WERI-Rb-1 (cell line): ENCODE measurements at regions not wholly inside any gene's neighbourhood (a gene's known extent, or its start where the extent isn't known, plus 50 kb on each side); places are given as distances from the start of the nearest gene placed in this dataset.

ENCODE experiments used
- DNase-seq: peaks from one replicate; pipeline ENCODE4 v3.0.0-alpha.2; 2020
- H3K27ac ChIP-seq: fragments of 250-450 bp; sonication (Bioruptor Pico); 2 replicates; pipeline ENCODE4 v1.5.1; 2020; ENCODE audit warnings: mild to moderate bottlenecking, moderate library complexity
- H3K27me3 ChIP-seq: fragments of 250-450 bp; sonication (Bioruptor Pico); 2 replicates; pipeline ENCODE4 v1.5.1; 2021; ENCODE audit warnings: mild to moderate bottlenecking, low read depth, moderate library complexity; ENCODE audit not compliant: insufficient read depth, severe bottlenecking
- H3K36me3 ChIP-seq: fragments of 250-450 bp; sonication (Bioruptor Pico); 2 replicates; pipeline ENCODE4 v1.5.1; 2020; ENCODE audit warnings: mild to moderate bottlenecking, moderate library complexity
- H3K4me3 ChIP-seq: 2 replicates; pipeline ENCODE4 v1.5.1; 2011; ENCODE audit warnings: low read depth, mild to moderate bottlenecking, control low read depth, low read length
- H3K9me3 ChIP-seq: fragments of 250-450 bp; sonication (Bioruptor Pico); 2 replicates; pipeline ENCODE4 v1.5.1; 2021; ENCODE audit warnings: mild to moderate bottlenecking, moderate library complexity; ENCODE audit not compliant: severe bottlenecking
- TF ChIP-seq, protein P1 (sequence below): IDR thresholded peaks from 2 replicates; pipeline ENCODE4 v1.5.1; 2011; ENCODE audit warnings: low read depth, mild to moderate bottlenecking, control low read depth, inconsistent platforms, low read length

GRCh38 chr20:40287683-40288082, 401.4 kb downstream of the MAFB start:
- no peak overlapping the region for H3K27ac ChIP-seq
- no peak for DNase-seq
- peaks cover 9% of the 10 kb centered on the region for H3K27me3 ChIP-seq

GRCh38 chr20:40286975-40287531, 402.0 kb downstream of the MAFB start:
- Histone ChIP-seq H3K27me3 (peaks cover 9% of the 10 kb centered on the region), H3K4me3 (no peak overlapping the region), H3K27ac (no peak overlapping the region), H3K9me3 (no peaks in the 10 kb centered on the region), H3K36me3 (no peaks in the 10 kb centered on the region)
- no peak for DNase-seq
- TF ChIP-seq, protein P1, sequence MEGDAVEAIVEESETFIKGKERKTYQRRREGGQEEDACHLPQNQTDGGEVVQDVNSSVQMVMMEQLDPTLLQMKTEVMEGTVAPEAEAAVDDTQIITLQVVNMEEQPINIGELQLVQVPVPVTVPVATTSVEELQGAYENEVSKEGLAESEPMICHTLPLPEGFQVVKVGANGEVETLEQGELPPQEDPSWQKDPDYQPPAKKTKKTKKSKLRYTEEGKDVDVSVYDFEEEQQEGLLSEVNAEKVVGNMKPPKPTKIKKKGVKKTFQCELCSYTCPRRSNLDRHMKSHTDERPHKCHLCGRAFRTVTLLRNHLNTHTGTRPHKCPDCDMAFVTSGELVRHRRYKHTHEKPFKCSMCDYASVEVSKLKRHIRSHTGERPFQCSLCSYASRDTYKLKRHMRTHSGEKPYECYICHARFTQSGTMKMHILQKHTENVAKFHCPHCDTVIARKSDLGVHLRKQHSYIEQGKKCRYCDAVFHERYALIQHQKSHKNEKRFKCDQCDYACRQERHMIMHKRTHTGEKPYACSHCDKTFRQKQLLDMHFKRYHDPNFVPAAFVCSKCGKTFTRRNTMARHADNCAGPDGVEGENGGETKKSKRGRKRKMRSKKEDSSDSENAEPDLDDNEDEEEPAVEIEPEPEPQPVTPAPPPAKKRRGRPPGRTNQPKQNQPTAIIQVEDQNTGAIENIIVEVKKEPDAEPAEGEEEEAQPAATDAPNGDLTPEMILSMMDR, result no peak

More at GRCh38 chr20:40287683-40288082, 401.4 kb downstream of the MAFB start:
- TF ChIP-seq, protein P1, result no peak
- no peaks in the 10 kb centered on the region for H3K36me3 ChIP-seq
- no peak overlapping the region for H3K4me3 ChIP-seq
- no peaks in the 10 kb centered on the region for H3K9me3 ChIP-seq

DNA sequence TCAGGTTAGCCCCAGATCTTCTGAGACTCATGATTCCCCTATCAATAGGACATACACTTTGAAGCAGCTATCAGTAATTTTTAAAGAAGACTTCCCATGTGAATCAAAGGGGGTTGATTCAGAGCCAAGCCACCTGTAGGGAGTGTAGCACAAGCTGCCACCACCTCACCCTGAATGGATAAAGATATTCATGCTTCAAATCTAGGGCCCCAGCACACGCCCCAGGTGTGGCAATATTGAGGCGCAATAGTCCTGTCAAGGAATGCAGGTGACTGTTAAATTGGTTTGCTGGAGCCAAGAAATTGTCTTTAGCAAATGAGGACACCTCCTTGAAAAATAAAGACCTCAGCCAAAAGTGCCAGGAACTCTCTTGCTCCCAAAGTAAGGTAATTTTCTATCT, 404.4 kb downstream of the MAFB start:
- no peak overlapping the region for H3K27ac ChIP-seq
- DNase-seq, result no peak
- H3K36me3 ChIP-seq, result no peaks in the 10 kb centered on the region
- H3K4me3 ChIP-seq, result no peak overlapping the region
- H3K27me3 ChIP-seq, result peaks cover 9% of the 10 kb centered on the region
- no peaks in the 10 kb centered on the region for H3K9me3 ChIP-seq
- TF ChIP-seq, protein P1, result no peak

DNA sequence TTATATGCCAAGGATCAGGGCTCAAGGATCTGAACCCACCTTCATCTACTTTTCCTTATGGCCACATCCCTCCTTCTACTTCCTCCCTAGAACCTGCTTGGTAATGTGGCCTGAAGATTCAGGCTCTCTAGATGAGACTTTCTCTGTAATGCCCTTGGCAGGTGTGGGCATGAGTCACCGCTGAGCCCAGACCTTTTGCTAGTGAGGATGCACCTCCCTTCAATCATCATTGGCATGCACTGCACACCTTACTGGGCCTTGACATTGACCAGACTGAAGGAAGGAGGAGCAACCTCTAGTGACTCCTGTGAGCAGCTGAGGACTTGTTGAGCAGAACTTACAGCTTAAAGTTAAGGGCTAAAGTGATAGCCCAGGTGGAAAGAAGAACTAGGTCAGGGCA, 405.3 kb downstream of the MAFB start:
- no peak overlapping the region for H3K4me3 ChIP-seq
- no peaks in the 10 kb centered on the region for H3K36me3 ChIP-seq
- TF ChIP-seq, protein P1, result no peak
- DNase-seq, result no peak
- no peaks in the 10 kb centered on the region for H3K9me3 ChIP-seq
- H3K27ac ChIP-seq, result no peak overlapping the region
- H3K27me3 ChIP-seq, result peaks cover 8% of the 10 kb centered on the region

DNA sequence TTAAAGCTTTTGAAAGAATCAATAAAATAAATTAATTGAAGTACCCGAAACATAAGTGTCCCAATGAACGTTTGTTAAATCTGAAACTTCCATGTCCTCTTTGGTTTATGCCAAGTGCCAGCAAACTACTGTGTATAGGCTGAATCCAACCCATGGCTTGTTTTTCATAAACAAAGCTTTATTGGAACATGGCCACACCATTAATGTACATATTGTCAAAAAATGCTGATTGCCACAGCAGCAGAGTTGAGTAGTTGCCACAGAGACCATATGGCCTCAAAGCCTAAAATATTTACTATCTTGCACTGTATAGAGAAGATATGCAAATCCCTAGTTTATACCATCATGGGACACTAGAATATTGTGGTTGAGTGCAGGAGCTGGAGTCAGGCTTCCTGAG, 406.1 kb downstream of the MAFB start:
- TF ChIP-seq, protein P1, result no peak
- DNase-seq, result no peak
- Histone ChIP-seq H3K27ac (no peak overlapping the region), H3K27me3 (peaks cover 3% of the 10 kb centered on the region), H3K9me3 (no peaks in the 10 kb centered on the region), H3K4me3 (no peak overlapping the region), H3K36me3 (no peaks in the 10 kb centered on the region)

GRCh38 chr20:40282541-40282940, 406.5 kb downstream of the MAFB start:
- no peak for DNase-seq
- Histone ChIP-seq H3K4me3 (no peak overlapping the region), H3K27me3 (peaks cover 3% of the 10 kb centered on the region), H3K36me3 (no peaks in the 10 kb centered on the region), H3K27ac (no peak overlapping the region), H3K9me3 (no peaks in the 10 kb centered on the region)
- TF ChIP-seq, protein P1, result no peak
